GM12878 (cell line): ENCODE measurements at regions not wholly inside any gene's neighbourhood (a gene's known extent, or its start where the extent isn't known, plus 50 kb on each side); places are given as distances from the start of the nearest gene placed in this dataset.

Source experiments
- BCL11A ChIP-seq: IDR thresholded peaks from 2 replicates; pipeline ENCODE4 v1.6.1; 2011; ENCODE audit warnings: low read depth, low read length
- BRCA1 ChIP-seq: IDR thresholded peaks from 2 replicates; pipeline ENCODE4 v1.6.1; 2011; ENCODE audit warnings: low read depth, low read length, improper control_type of control experiment
- CBX3 ChIP-seq: fragments of 200-600 bp; sonication (generic); IDR thresholded peaks from 2 replicates; pipeline ENCODE4 v1.6.1; 2016; ENCODE audit warnings: low read depth, borderline replicate concordance
- GATAD2B ChIP-seq: fragments of 450-650 bp; conservative IDR thresholded peaks from 2 replicates; pipeline ENCODE4 v1.6.1; 2017; ENCODE audit warnings: low read depth, mild to moderate bottlenecking, moderate library complexity
- NFIC ChIP-seq: IDR thresholded peaks from 2 replicates; pipeline ENCODE4 v1.6.1; 2012; ENCODE audit warnings: low read depth, mild to moderate bottlenecking, inconsistent platforms, low read length, moderate library complexity
- PAX5 ChIP-seq: IDR thresholded peaks from 2 replicates; pipeline ENCODE4 v1.6.1; 2011; ENCODE audit warnings: low read depth, low read length, borderline replicate concordance
- POLR2AphosphoS5 ChIP-seq: IDR thresholded peaks from 2 replicates; pipeline ENCODE4 v1.6.1; 2011; ENCODE audit warnings: mild to moderate bottlenecking, low read length, inconsistent platforms
- SUZ12 ChIP-seq: fragments of 200-600 bp; sonication (generic); IDR thresholded peaks from one replicate; pipeline ENCODE4 v1.6.1; 2018; ENCODE audit warnings: antibody characterized with exemption, mild to moderate bottlenecking; ENCODE audit not compliant: unreplicated experiment
- TCF7 ChIP-seq: IDR thresholded peaks from 2 replicates; pipeline ENCODE4 v1.6.1; 2014; ENCODE audit warnings: antibody characterized with exemption, borderline replicate concordance
- TF ChIP-seq, protein P1 (sequence below), 3 experiments: IDR thresholded peaks in 2 of 3; conservative IDR thresholded peaks in 1 of 3; 2 replicates each; pipeline ENCODE4 v1.5.1; 2011; ENCODE audit warnings: low read depth in 3 of 3, low read length in 3 of 3, mild to moderate bottlenecking in 3 of 3, control low read depth in 2 of 3, moderate library complexity in 2 of 3, inconsistent platforms in 1 of 3, mixed read lengths in 1 of 3; ENCODE audit not compliant: control insufficient read depth in 2 of 3, insufficient read depth in 1 of 3; ENCODE audit errors: extremely low read depth in 1 of 3

- TF ChIP-seq CBX3 = no peak
- TF ChIP-seq NFIC = no peak
- TF ChIP-seq, protein P1, sequence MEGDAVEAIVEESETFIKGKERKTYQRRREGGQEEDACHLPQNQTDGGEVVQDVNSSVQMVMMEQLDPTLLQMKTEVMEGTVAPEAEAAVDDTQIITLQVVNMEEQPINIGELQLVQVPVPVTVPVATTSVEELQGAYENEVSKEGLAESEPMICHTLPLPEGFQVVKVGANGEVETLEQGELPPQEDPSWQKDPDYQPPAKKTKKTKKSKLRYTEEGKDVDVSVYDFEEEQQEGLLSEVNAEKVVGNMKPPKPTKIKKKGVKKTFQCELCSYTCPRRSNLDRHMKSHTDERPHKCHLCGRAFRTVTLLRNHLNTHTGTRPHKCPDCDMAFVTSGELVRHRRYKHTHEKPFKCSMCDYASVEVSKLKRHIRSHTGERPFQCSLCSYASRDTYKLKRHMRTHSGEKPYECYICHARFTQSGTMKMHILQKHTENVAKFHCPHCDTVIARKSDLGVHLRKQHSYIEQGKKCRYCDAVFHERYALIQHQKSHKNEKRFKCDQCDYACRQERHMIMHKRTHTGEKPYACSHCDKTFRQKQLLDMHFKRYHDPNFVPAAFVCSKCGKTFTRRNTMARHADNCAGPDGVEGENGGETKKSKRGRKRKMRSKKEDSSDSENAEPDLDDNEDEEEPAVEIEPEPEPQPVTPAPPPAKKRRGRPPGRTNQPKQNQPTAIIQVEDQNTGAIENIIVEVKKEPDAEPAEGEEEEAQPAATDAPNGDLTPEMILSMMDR (IDR thresholded peaks at IDR 0.05 in 2 of 3, conservative IDR thresholded peaks at IDR 0.05 in 1 of 3; ENCODE audit: control insufficient read depth in 2 of 3, extremely low read depth in 1 of 3, insufficient read depth in 1 of 3, low read depth in 3 of 3, low read length in 3 of 3) = no peak
- TF ChIP-seq POLR2AphosphoS5 = no peak
- TF ChIP-seq TCF7 = no peak
- no peak for TF ChIP-seq BRCA1
- no peak for TF ChIP-seq GATAD2B
- no peak for TF ChIP-seq BCL11A
- no peak for TF ChIP-seq SUZ12
- TF ChIP-seq PAX5 = no peak
These were observed 410.6 kb downstream of the GLRX3 start for GRCh38 chr10:130546841-130547240.
